Fibroblast of skin of left biceps (primary cell): ENCODE measurements at regions not wholly inside any gene's neighbourhood (a gene's known extent, or its start where the extent isn't known, plus 50 kb on each side); places are given as distances from the start of the nearest gene placed in this dataset.
"Not testable (repeated sequence)": the region's sequence is repeated elsewhere in the genome, so short reads cannot be mapped to it uniquely, and the experiment has no call there.

Experiments used
- DNase-seq, 2 experiments: peaks; one replicate each; pipeline ENCODE4 v3.0.0-alpha.2; 2013; ENCODE audit warnings: low read depth in 2 of 2

- no peak for DNase-seq
These were observed 1007.8 kb downstream of the PLA2G4A start for GRCh38 chr1:187836557-187836956.

GRCh38 chr1:187837787-187838186, 1009.0 kb downstream of the PLA2G4A start:
- no peak for DNase-seq

GRCh38 chr1:187838335-187839293, 1009.9 kb downstream of the PLA2G4A start:
- DNase-seq, result no peak

- no peak for DNase-seq
These were observed 1011.1 kb downstream of the PLA2G4A start for GRCh38 chr1:187839873-187840272.

GRCh38 chr1:187840557-187840956, 1011.8 kb downstream of the PLA2G4A start:
- DNase-seq, result no peak

GRCh38 chr1:187842406-187843165, 1013.8 kb downstream of the PLA2G4A start:
- DNase-seq, result peak in 1 of 2 experiments; percentile 3

GRCh38 chr1:187844313-187844712, 1015.6 kb downstream of the PLA2G4A start:
- DNase-seq, result no peak

- DNase-seq, result no peak
These were observed 1018.8 kb downstream of the PLA2G4A start for GRCh38 chr1:187847531-187847930.

- DNase-seq, result no peak
These were observed 1019.6 kb downstream of the PLA2G4A start for GRCh38 chr1:187848321-187848720.

GRCh38 chr1:187850146-187850545, 1021.4 kb downstream of the PLA2G4A start:
- DNase-seq, result not testable (repeated sequence)

- no peak for DNase-seq
These were observed 1024.8 kb downstream of the PLA2G4A start for GRCh38 chr1:187853505-187853904.

GRCh38 chr1:187854457-187854856, 1025.7 kb downstream of the PLA2G4A start:
- no peak for DNase-seq

GRCh38 chr1:187862506-187862905, 1033.8 kb downstream of the PLA2G4A start:
- no peak for DNase-seq

GRCh38 chr1:187870552-187870951, 1041.8 kb downstream of the PLA2G4A start:
- DNase-seq, result no peak

GRCh38 chr1:187871177-187871845, 1042.6 kb downstream of the PLA2G4A start:
- DNase-seq, result no peak

- no peak for DNase-seq
These were observed 1043.8 kb downstream of the PLA2G4A start for GRCh38 chr1:187872550-187872949.

- no peak for DNase-seq
These were observed 1044.4 kb downstream of the PLA2G4A start for GRCh38 chr1:187873126-187873525.

- no peak for DNase-seq
These were observed 1048.0 kb downstream of the PLA2G4A start for GRCh38 chr1:187876775-187877174.

GRCh38 chr1:187877220-187877619, 1048.5 kb downstream of the PLA2G4A start:
- DNase-seq, result no peak

- DNase-seq, result no peak
These were observed 1050.1 kb downstream of the PLA2G4A start for GRCh38 chr1:187878883-187879282.

GRCh38 chr1:187883356-187883755, 1054.6 kb downstream of the PLA2G4A start:
- DNase-seq, result no peak
